AG04449 (cell line): ENCODE measurements at regions not wholly inside any gene's neighbourhood (a gene's known extent, or its start where the extent isn't known, plus 50 kb on each side); places are given as distances from the start of the nearest gene placed in this dataset.
A peak's percentile ranks its signal among the peaks of the same experiment; 100 is the strongest.

Source experiments
- CTCF ChIA-PET: fragments of 350-600 bp; formaldehyde crosslinking; extraction: SDS; loops from one replicate; lab custom pipeline; 2021; ENCODE audit warnings: antibody characterized with exemption; lab: Yijun Ruan, JAX
- POLR2A ChIA-PET: fragments of 400-600, 350-600 bp; formaldehyde crosslinking; extraction: SDS; loops from one replicate; lab custom pipeline; 2020; ENCODE audit warnings: antibody characterized with exemption, inconsistent platforms; lab: Yijun Ruan, JAX
- DNase-seq: peaks from one replicate; pipeline ENCODE4 v3.0.0-alpha.2; 2010; ENCODE audit warnings: low read depth, low spot score
- H3K4me3 ChIP-seq: 2 replicates; pipeline ENCODE4 v1.5.1; 2011; ENCODE audit warnings: low read depth, mild to moderate bottlenecking, control low read depth, low read length
- TF ChIP-seq, protein P1 (sequence below): IDR thresholded peaks from one replicate; pipeline ENCODE4 v1.5.1; 2011; ENCODE audit warnings: mild to moderate bottlenecking, moderate library complexity, low read length, control low read depth, inconsistent platforms; ENCODE audit not compliant: insufficient read depth; ENCODE audit errors: missing control alignments

DNA sequence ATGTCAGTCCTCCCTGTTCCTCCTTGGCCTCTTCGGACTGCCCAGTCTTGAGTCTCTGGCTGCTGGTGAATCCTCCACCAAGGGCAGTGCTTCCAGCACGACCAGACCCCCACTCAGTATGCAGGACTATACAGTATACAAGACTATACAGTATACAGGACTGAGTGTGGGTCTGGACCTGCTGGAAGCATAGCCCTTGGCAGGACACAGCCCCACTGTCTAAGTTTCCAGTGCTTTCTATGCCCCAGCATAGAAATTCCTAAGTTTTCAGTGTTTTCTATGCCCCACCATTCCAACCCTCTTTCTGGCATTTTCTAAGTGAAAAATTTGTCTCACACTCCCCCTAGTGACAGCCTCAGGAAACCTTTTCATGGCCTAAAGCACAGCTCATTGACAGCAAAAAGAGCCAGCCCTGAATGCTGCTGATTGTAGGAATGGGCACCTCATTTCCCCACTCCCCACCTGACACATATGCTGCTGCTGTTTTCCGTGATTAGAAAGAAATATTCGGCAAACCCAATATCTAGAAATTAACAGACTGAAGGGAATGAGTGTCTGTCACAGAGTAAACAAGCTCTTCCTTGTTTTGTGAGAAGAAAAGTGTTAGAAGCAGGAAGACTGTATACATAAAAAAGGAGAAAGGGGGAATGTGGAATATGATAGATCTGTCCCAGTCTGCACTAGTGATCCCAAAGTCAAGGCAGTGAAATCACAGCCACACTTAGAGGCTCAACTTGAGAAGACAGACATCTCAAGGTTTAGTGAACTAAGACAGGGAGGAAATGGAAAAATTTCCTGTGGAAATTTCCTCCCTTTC, 206.9 kb downstream of the IBTK start:
- TF ChIP-seq, protein P1, sequence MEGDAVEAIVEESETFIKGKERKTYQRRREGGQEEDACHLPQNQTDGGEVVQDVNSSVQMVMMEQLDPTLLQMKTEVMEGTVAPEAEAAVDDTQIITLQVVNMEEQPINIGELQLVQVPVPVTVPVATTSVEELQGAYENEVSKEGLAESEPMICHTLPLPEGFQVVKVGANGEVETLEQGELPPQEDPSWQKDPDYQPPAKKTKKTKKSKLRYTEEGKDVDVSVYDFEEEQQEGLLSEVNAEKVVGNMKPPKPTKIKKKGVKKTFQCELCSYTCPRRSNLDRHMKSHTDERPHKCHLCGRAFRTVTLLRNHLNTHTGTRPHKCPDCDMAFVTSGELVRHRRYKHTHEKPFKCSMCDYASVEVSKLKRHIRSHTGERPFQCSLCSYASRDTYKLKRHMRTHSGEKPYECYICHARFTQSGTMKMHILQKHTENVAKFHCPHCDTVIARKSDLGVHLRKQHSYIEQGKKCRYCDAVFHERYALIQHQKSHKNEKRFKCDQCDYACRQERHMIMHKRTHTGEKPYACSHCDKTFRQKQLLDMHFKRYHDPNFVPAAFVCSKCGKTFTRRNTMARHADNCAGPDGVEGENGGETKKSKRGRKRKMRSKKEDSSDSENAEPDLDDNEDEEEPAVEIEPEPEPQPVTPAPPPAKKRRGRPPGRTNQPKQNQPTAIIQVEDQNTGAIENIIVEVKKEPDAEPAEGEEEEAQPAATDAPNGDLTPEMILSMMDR, result peak; percentile 76
- DNase-seq, result no peak
- CTCF ChIA-PET, result interaction anchor here (0.7 to 2.4 kb wide), 26 partner anchors 8 to 1299 kb away, joined by 3 to 26 read pairs (median 4); no protein-coding TSS in a partner anchor

DNA sequence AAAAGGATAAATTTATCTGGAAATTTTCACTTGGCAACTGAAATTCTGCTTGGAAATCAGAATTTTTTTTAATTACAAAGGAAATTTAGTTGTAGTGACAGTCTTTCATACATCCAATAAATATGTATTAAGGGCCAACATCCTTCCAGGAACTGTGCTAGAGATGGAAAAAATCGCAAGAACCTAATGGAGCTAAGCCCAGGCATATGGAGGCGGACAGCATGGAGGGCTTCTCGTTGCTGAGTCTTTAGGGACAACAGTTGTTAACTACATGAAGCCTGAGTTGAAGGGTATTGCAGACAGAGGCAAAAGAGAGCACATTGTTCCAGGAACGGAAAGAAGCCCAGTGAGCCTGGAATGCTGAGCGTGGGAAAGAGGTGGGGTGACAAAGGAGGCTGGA, 208.9 kb downstream of the IBTK start:
- POLR2A ChIA-PET, result no interaction called here

More for the DNA sequence above, 206.9 kb downstream of the IBTK start:
- no peak overlapping the region for H3K4me3 ChIP-seq
- POLR2A ChIA-PET, result interaction anchor here (1.2 kb wide), 1 partner anchor 292 kb away, joined by 3 read pairs; no protein-coding TSS in a partner anchor

DNA sequence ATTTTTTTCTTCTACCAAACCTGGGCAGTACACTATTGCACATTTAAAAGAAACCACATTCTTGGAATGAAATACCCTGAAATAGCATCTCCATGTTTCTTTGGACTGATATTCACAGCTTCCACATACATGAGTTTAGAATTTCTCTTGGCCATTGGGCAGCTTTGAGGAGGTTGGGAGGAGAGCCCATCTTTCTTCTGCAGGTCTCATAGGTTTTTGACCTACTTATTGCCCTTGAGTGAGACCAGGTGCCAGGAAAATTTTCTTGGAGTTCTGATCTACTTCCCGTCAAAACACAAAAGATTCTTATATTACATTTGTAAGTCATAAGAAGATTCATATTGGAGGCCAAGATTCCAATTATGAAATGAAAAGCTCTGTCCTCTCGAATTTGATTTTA, 212.0 kb downstream of the IBTK start:
- no peak overlapping the region for H3K4me3 ChIP-seq
- CTCF ChIA-PET, result interaction anchor here (3.0 kb wide), 1 partner anchor 29 kb away, joined by 12 read pairs; no protein-coding TSS in a partner anchor
- TF ChIP-seq, protein P1, result no peak
- POLR2A ChIA-PET, result no interaction called here
- DNase-seq, result no peak

More for the DNA sequence above, 208.9 kb downstream of the IBTK start:
- no peak overlapping the region for H3K4me3 ChIP-seq
- TF ChIP-seq, protein P1, result no peak
- CTCF ChIA-PET, result interaction anchor here (2.3 to 2.4 kb wide), 2 partner anchors 10 to 285 kb away, joined by 9 to 12 read pairs; no protein-coding TSS in a partner anchor
- no peak for DNase-seq

DNA sequence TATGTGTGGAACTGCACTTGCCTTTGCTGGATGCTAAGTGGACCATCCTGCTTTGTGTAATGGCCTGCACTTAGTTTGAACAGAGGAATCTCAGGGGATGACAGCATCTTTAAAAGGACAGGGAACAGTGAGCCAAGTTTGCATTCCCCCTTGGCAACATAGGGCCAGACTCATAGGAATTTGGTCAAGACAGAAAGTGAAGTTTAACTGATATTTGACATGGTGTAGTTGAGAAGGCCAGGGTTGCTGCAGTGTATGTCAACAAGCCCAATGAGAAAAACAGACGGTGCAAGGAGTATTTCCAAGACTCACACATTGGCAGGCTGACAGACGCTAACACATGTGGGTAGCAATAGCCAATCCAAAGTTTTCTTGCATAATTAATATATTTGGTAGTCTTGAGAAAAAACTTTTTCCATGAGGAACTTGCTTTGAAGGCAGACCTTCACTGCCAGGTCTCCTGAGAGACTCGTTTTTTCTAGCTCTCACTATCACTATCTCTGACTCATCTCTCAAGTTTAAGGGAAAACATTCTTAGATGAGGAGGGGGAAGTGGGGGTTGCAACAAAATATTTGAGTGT, 213.8 kb downstream of the IBTK start:
- ChIA-PET POLR2A (no interaction called here), CTCF (interaction anchor here (0.9 to 3.0 kb wide), 3 partner anchors 27 to 267 kb away, joined by 3 to 12 read pairs (median 6); no protein-coding TSS in a partner anchor)
- DNase-seq, result no peak
- TF ChIP-seq, protein P1, result no peak
- no peak overlapping the region for H3K4me3 ChIP-seq

DNA sequence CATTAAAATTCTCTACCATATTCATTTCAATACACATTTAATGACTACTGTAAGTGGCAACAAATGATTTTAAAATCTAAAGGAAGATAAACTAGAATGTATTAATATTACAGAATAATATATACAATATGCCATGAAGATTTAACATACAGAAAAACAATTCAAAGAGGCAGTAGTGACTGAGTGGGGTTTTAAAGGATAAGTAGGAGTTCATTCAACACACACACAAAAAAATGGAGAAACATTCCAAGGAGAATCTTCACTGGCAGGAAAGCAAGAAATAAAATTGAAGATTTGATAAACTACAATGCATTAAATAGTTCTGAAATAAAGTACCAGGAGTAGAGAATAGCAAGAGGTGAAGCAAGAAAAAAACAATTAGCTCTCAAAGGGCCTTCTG, 215.1 kb downstream of the IBTK start:
- ChIA-PET POLR2A (no interaction called here), CTCF (interaction anchor here (1.6 to 4.5 kb wide), 2 partner anchors 8 to 10 kb away, joined by 4 to 26 read pairs; no protein-coding TSS in a partner anchor)
- TF ChIP-seq, protein P1, result no peak
- H3K4me3 ChIP-seq, result no peak overlapping the region
- DNase-seq, result no peak
